Muscle of back (tissue), 3 donors: ENCODE measurements at regions not wholly inside any gene's neighbourhood (a gene's known extent, or its start where the extent isn't known, plus 50 kb on each side); places are given as distances from the start of the nearest gene placed in this dataset.

Experiments
- DNase-seq, 3 donors: peaks; one replicate each; pipeline versions ENCODE4 v3.0.0 to v3.0.0-alpha.2; 2013

- no peak for DNase-seq
Observed at GRCh38 chr7:33701189-33701740, 204.1 kb upstream of the BMPER start.

- no peak for DNase-seq
Observed at GRCh38 chr7:33701927-33702326, 203.4 kb upstream of the BMPER start.

- DNase-seq = no peak
Observed at GRCh38 chr7:33702514-33703054, 202.8 kb upstream of the BMPER start.

- DNase-seq = no peak
Observed at GRCh38 chr7:33705333-33705833, 200.0 kb upstream of the BMPER start.

GRCh38 chr7:33706186-33706585 lies 199.2 kb upstream of the BMPER start:
- DNase-seq = peak in 1 of 3 donors; percentile 37

- peak in 2 of 3 donors; percentile 39 to 61 for DNase-seq
Observed at GRCh38 chr7:33706771-33707200, 198.6 kb upstream of the BMPER start.

GRCh38 chr7:33707427-33707826 lies 197.9 kb upstream of the BMPER start:
- DNase-seq = peak; percentile 48 to 74 (median 60)

- DNase-seq = no peak
Observed at GRCh38 chr7:33710608-33711007, 194.7 kb upstream of the BMPER start.

- DNase-seq = no peak
Observed at GRCh38 chr7:33711231-33712019, 193.9 kb upstream of the BMPER start.

GRCh38 chr7:33712020-33712414 lies 193.3 kb upstream of the BMPER start:
- no peak for DNase-seq

GRCh38 chr7:33714208-33714607 lies 191.1 kb upstream of the BMPER start:
- DNase-seq = no peak

GRCh38 chr7:33716581-33717477 lies 188.5 kb upstream of the BMPER start:
- DNase-seq = peak; percentile 33 to 71 (median 47)

- peak; percentile 43 to 78 (median 50) for DNase-seq
Observed at GRCh38 chr7:33719059-33719581, 186.2 kb upstream of the BMPER start.

GRCh38 chr7:33720139-33720538 lies 185.2 kb upstream of the BMPER start:
- DNase-seq = no peak

GRCh38 chr7:33720870-33721269 lies 184.5 kb upstream of the BMPER start:
- DNase-seq = no peak

GRCh38 chr7:33721895-33722294 lies 183.4 kb upstream of the BMPER start:
- no peak for DNase-seq

- peak; percentile 41 to 70 (median 64) for DNase-seq
Observed at GRCh38 chr7:33722383-33723101, 182.8 kb upstream of the BMPER start.

GRCh38 chr7:33724201-33724600 lies 181.1 kb upstream of the BMPER start:
- DNase-seq = no peak

- no peak for DNase-seq
Observed at GRCh38 chr7:33725111-33726025, 180.0 kb upstream of the BMPER start.

GRCh38 chr7:33726582-33726981 lies 178.8 kb upstream of the BMPER start:
- DNase-seq = no peak
